GM10266 (cell line): ENCODE measurements at regions not wholly inside any gene's neighbourhood (a gene's known extent, or its start where the extent isn't known, plus 50 kb on each side); places are given as distances from the start of the nearest gene placed in this dataset.

Experiments used
- DNase-seq: peaks from one replicate; pipeline ENCODE4 v3.0.0; 2012; ENCODE audit errors: extremely low spot score
- CTCF ChIP-seq: IDR thresholded peaks from 2 replicates; pipeline ENCODE4 v1.5.1; 2012; ENCODE audit warnings: mild to moderate bottlenecking, low read depth; ENCODE audit not compliant: control insufficient read depth, insufficient read depth; ENCODE audit errors: missing control alignments

DNA sequence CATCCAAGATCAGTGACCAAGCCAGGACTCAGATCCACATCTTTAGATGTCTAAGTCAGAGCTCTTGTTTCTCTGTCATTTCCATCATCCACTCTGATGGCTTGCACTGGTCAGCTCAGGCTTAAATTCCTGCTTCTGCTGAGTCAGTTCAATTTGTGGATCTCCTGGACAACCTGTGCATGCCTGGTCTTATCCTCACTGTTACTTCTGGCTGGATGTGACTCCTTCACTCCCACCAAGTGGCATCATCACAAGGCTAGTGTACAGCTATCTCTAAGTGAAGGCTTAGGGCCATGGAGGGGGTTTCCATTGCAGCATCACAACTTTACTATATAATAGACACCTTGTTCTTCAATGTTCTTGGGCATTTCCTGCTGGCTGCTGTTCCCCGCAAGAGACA lies 102.9 kb downstream of the EMP1 start:
- DNase-seq = no peak
- TF ChIP-seq CTCF = no peak

DNA sequence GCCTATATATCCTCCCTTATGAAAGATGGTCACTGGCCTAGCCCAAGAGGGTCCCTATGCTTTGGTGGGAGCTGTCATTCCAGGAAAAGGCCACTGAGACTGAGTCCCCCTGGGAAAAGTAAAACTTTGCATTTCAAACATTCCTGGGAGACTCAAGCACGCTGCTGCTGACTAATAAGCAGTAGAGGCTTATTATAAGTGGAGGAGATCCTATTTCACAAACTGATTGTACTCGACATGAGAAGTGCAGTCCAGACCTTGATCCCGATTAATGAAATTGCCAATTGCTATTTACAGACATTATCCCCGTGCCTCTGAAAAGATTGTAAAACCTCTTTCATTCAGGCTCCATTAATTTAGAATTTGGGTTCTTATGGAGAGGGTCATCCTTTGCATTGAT lies 96.6 kb downstream of the EMP1 start:
- no peak for TF ChIP-seq CTCF
- no peak for DNase-seq

DNA sequence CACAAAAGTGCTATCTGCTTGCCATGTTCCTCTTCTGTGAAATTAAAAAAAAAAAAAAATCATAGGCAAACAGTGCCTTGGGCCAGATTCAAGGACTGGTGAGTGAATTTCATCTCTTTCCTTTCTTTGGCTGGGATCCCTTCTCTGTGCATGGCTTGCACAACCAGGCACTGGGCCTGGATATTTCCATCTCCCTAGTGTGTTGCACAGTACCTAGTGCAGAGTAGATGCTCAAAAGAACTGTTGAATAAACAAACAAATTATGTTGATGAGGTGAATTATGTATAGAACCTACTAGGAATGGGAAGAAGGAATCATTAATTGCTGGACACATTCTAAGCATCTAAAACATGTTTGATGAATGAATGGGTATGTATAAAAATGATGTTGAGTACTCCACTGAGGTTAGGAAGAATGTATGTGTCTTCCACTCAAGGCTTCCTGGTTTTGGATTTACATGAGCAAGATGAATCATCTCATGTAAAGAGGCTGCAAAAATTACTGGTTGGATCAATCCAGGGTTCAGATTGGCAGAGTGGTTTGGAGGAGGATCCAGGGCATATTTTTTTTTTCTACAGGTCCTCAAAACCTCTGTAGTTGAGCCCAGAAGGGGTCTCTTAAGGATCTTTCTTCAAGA lies 93.2 kb downstream of the EMP1 start:
- no peak for TF ChIP-seq CTCF
- DNase-seq = no peak

DNA sequence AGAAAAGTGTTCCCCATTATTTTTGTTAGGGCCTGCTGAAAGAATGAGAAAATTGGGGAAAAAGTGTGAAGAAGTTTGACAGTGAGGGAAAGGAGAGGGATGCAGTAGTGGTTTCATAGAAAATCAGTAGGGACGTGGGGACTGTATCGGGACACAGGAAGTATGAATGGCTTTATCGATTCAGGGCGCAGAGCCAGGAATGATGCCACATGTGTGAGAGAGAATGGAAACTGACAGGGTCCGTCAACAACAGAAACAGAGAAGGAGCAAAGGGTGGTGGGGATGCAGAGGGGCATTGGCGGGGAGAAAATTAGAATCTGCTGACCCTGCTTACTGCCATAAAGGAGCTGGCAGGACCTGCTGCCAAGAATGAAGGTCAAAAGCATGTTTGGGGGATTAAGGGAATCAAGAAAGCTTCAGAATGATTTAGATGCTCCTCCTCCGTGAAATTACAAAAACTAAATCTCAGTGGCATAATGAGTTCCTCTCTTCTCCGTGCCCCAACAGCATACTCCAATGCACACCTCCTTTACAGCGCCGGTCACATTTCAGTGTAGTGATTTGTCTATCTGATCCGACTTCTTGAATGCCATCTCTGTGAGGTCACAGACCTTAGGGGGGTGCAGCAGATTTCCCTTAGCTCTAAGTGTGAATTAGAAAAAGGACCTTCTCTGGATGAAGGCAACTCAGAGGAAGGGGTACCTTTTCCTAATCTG lies 92.6 kb downstream of the EMP1 start:
- DNase-seq = no peak
- no peak for TF ChIP-seq CTCF

GRCh38 chr12:13288501-13288900 lies 92.0 kb downstream of the EMP1 start:
- no peak for TF ChIP-seq CTCF
- DNase-seq = no peak

DNA sequence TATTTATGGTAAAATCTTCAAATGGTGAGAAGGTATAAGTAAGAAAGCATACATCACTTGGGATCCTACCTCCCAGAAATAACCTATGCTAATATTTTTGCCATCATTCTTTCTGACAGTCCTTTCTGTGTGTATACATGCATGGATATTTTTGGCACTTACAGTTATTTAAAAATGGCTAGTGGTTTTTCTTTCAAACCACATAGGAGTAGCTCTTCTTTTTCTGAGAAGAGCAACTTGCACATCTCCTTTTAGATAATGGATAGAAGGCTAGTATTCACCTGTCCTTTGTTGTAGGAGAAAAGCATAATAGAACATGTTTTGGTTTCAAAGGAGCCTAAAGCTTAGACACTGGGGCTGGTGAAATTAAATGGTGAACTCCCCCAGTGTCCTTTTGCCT lies 87.3 kb downstream of the EMP1 start:
- no peak for TF ChIP-seq CTCF
- DNase-seq = no peak

DNA sequence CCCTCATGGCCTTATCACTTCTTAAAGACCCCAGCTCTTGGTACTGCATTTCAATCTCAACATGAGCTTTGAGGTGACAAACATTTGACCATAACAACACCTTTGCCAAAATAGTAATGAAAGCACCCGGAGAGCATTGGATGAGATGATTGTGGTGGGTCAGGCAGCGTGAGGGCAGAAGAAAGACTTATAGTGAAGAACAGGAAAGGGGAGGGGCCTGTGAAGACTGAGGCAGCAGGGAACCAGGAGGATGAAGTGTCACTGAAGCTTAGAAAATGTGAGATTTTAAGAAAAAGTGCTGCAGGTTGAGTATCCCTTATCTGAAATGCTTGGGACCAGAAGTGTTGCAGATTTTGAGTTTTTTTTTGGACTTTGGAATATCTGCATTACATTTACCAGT lies 86.3 kb downstream of the EMP1 start:
- TF ChIP-seq CTCF = no peak
- DNase-seq = no peak
